Naive thymus-derived CD4-positive, alpha-beta T cell (primary cell): ENCODE measurements at regions not wholly inside any gene's neighbourhood (a gene's known extent, or its start where the extent isn't known, plus 50 kb on each side); places are given as distances from the start of the nearest gene placed in this dataset.

Experiments
- ATAC-seq: fragments of 150-1000 bp; cut with Tn5 transposase; 2 replicates; pipeline ENCODE4 v1.10.0; 2021; ENCODE audit warnings: mild to moderate bottlenecking, moderate library complexity
- CTCF ChIA-PET: fragments of 350-600 bp; sonication (Branson Sonifier 250); formaldehyde crosslinking; loops from one replicate; lab custom pipeline; 2021; ENCODE audit warnings: antibody characterized with exemption; lab: Charles Lee
- POLR2A ChIA-PET: fragments of 350-600 bp; sonication (Branson Sonifier 250); formaldehyde crosslinking; loops from one replicate; lab custom pipeline; 2021; ENCODE audit warnings: antibody characterized with exemption, inconsistent platforms; lab: Charles Lee
- DNase-seq, 9 donors: peaks; one replicate each; pipeline versions ENCODE4 v3.0.0 to v3.0.0-alpha.2; 2020 to 2022; ENCODE audit warnings: mixed read lengths in 1 of 9
- H3K27ac ChIP-seq: one replicate; pipeline ENCODE4 v1.7.0; 2013; ENCODE audit warnings: mild to moderate bottlenecking, low read depth, low read length, moderate library complexity
- H3K27me3 ChIP-seq, 2 donors: one replicate each; pipeline ENCODE4 v1.7.0; 2013; ENCODE audit warnings: low read length in 2 of 2, mild to moderate bottlenecking in 2 of 2, moderate library complexity in 2 of 2; ENCODE audit not compliant: control insufficient read depth in 2 of 2, insufficient read depth in 2 of 2
- H3K36me3 ChIP-seq, 3 experiments: 1 replicate in 2 of 3; 2 replicates in 1 of 3; pipeline ENCODE4 v1.7.0; 2013; ENCODE audit warnings: low read length in 3 of 3, mild to moderate bottlenecking in 3 of 3, moderate library complexity in 1 of 3; ENCODE audit not compliant: insufficient read depth in 3 of 3, control insufficient read depth in 2 of 3
- H3K4me1 ChIP-seq, 2 donors: one replicate each; pipeline ENCODE4 v1.7.0; 2013; ENCODE audit warnings: low read length in 2 of 2, mild to moderate bottlenecking in 2 of 2, moderate library complexity in 1 of 2; ENCODE audit not compliant: control insufficient read depth in 2 of 2, insufficient read depth in 2 of 2
- H3K4me3 ChIP-seq: 2 replicates; pipeline ENCODE4 v1.7.0; 2013; ENCODE audit warnings: mild to moderate bottlenecking, low read length
- H3K9me3 ChIP-seq, 3 experiments: 1 replicate in 2 of 3; 2 replicates in 1 of 3; pipeline ENCODE4 v1.7.0; 2013; ENCODE audit warnings: low read length in 3 of 3; ENCODE audit not compliant: control insufficient read depth in 2 of 3
- H3K27ac Mint-ChIP-seq, 9 donors: one replicate each; pipeline ENCODE4 v1.8.0; 2020 to 2022; ENCODE audit warnings: mixed read lengths in 9 of 9, mild to moderate bottlenecking in 8 of 9, moderate library complexity in 5 of 9, inconsistent platforms in 2 of 9
- H3K27me3 Mint-ChIP-seq, 5 donors: one replicate each; pipeline ENCODE4 v1.8.0; 2021 to 2022; ENCODE audit warnings: mixed read lengths in 5 of 5, mild to moderate bottlenecking in 1 of 5
- H3K36me3 Mint-ChIP-seq, 5 donors: one replicate each; pipeline ENCODE4 v1.8.0; 2020 to 2022; ENCODE audit warnings: mixed read lengths in 5 of 5, mild to moderate bottlenecking in 3 of 5, inconsistent platforms in 1 of 5
- H3K4me1 Mint-ChIP-seq, 7 donors: one replicate each; pipeline ENCODE4 v1.8.0; 2020 to 2022; ENCODE audit warnings: mixed read lengths in 7 of 7, mild to moderate bottlenecking in 3 of 7, inconsistent platforms in 1 of 7
- H3K4me3 Mint-ChIP-seq, 10 donors: one replicate each; pipeline ENCODE4 v1.8.0; 2020 to 2022; ENCODE audit warnings: mild to moderate bottlenecking in 10 of 10, mixed read lengths in 10 of 10, moderate library complexity in 6 of 10, inconsistent platforms in 2 of 10
- H3K9me3 Mint-ChIP-seq, 11 donors: one replicate each; pipeline ENCODE4 v1.8.0; 2020 to 2022; ENCODE audit warnings: mixed read lengths in 11 of 11, mild to moderate bottlenecking in 4 of 11, inconsistent platforms in 1 of 11, moderate library complexity in 1 of 11
- intact Hi-C, 2 donors: fragments of 100-400 bp; cut with micrococcal nuclease; formaldehyde crosslinking; loops; one replicate each; pipeline ENCODE4 v1.15.1; 2023

GRCh38 chrX:40433160-40433559, 147.6 kb upstream of the ATP6AP2 start:
- H3K27me3 Mint-ChIP-seq: no peaks in the 10 kb centered on the region
- Histone ChIP-seq H3K27me3 (no peaks in the 10 kb centered on the region), H3K4me1 (no peaks in the 10 kb centered on the region), H3K4me3 (no peak overlapping the region), H3K27ac (no peak overlapping the region), H3K9me3 (no peaks in the 10 kb centered on the region), H3K36me3 (no peaks in the 10 kb centered on the region)
- POLR2A ChIA-PET: interaction anchor here (0.6 kb wide), 1 partner anchor 678 kb away, joined by 4 read pairs; no protein-coding TSS in a partner anchor
- peaks cover 0 to 12% (median 0%) of the 10 kb centered on the region in 5 donors for H3K36me3 Mint-ChIP-seq
- DNase-seq: no peak
- ATAC-seq: no peak
- H3K4me1 Mint-ChIP-seq: no peaks in the 10 kb centered on the region
- H3K27ac Mint-ChIP-seq: peak overlapping the region in 1 of 9 donors; percentile 27
- H3K9me3 Mint-ChIP-seq: peaks cover 0 to 21% (median 4%) of the 10 kb centered on the region in 11 donors
- no peak overlapping the region for H3K4me3 Mint-ChIP-seq
- CTCF ChIA-PET: no interaction called here
- intact Hi-C loops: no loop called here

- Mint-ChIP-seq H3K27me3 (no peaks in the 10 kb centered on the region), H3K9me3 (peaks cover 0 to 14% (median 6%) of the 10 kb centered on the region in 11 donors), H3K27ac (no peak overlapping the region), H3K4me1 (peaks cover 0 to 4% (median 0%) of the 10 kb centered on the region in 7 donors), H3K36me3 (no peaks in the 10 kb centered on the region), H3K4me3 (no peak overlapping the region)
- Histone ChIP-seq H3K9me3 (no peaks in the 10 kb centered on the region), H3K4me3 (no peak overlapping the region), H3K27ac (no peak overlapping the region), H3K27me3 (no peaks in the 10 kb centered on the region), H3K4me1 (no peaks in the 10 kb centered on the region), H3K36me3 (no peaks in the 10 kb centered on the region)
- ATAC-seq: no peak
- intact Hi-C loops: no loop called here
- POLR2A ChIA-PET: no interaction called here
- CTCF ChIA-PET: no interaction called here
- no peak for DNase-seq
These were observed 156.5 kb upstream of the ATP6AP2 start for GRCh38 chrX:40424259-40424658.

GRCh38 chrX:40423299-40423698, 157.5 kb upstream of the ATP6AP2 start:
- CTCF ChIA-PET: no interaction called here
- Mint-ChIP-seq H3K4me1 (peaks cover 0 to 4% (median 0%) of the 10 kb centered on the region in 7 donors), H3K9me3 (peaks cover 0 to 8% (median 4%) of the 10 kb centered on the region in 11 donors), H3K4me3 (no peak overlapping the region), H3K27ac (no peak overlapping the region), H3K36me3 (no peaks in the 10 kb centered on the region), H3K27me3 (no peaks in the 10 kb centered on the region)
- intact Hi-C loops: no loop called here
- ATAC-seq (no peak), DNase-seq (no peak)
- POLR2A ChIA-PET: no interaction called here
- no peaks in the 10 kb centered on the region for H3K36me3 ChIP-seq
- no peaks in the 10 kb centered on the region for H3K4me1 ChIP-seq
- no peaks in the 10 kb centered on the region for H3K9me3 ChIP-seq
- H3K4me3 ChIP-seq: no peak overlapping the region
- H3K27me3 ChIP-seq: no peaks in the 10 kb centered on the region
- no peak overlapping the region for H3K27ac ChIP-seq

- H3K9me3 ChIP-seq: no peaks in the 10 kb centered on the region
- DNase-seq: no peak
- ChIA-PET POLR2A (no interaction called here), CTCF (no interaction called here)
- no peak overlapping the region for H3K4me3 ChIP-seq
- Mint-ChIP-seq H3K9me3 (peaks cover 0 to 7% (median 1%) of the 10 kb centered on the region in 11 donors), H3K27me3 (no peaks in the 10 kb centered on the region), H3K36me3 (no peaks in the 10 kb centered on the region), H3K4me3 (no peak overlapping the region), H3K27ac (no peak overlapping the region), H3K4me1 (peaks cover 0 to 6% (median 0%) of the 10 kb centered on the region in 7 donors)
- no peaks in the 10 kb centered on the region for H3K36me3 ChIP-seq
- no peaks in the 10 kb centered on the region for H3K27me3 ChIP-seq
- intact Hi-C loops: no loop called here
- no peak overlapping the region for H3K27ac ChIP-seq
- no peak for ATAC-seq
- H3K4me1 ChIP-seq: no peaks in the 10 kb centered on the region
These were observed 158.7 kb upstream of the ATP6AP2 start for GRCh38 chrX:40422021-40422420.

GRCh38 chrX:40420899-40421729, 159.7 kb upstream of the ATP6AP2 start:
- Histone ChIP-seq H3K36me3 (no peaks in the 10 kb centered on the region), H3K27me3 (no peaks in the 10 kb centered on the region), H3K4me3 (no peak overlapping the region), H3K4me1 (no peaks in the 10 kb centered on the region), H3K9me3 (no peaks in the 10 kb centered on the region), H3K27ac (no peak overlapping the region)
- ATAC-seq (no peak), DNase-seq (no peak)
- Mint-ChIP-seq H3K9me3 (peaks cover 0 to 4% (median 0%) of the 10 kb centered on the region in 11 donors), H3K4me3 (no peak overlapping the region), H3K36me3 (no peaks in the 10 kb centered on the region), H3K4me1 (peaks cover 0 to 6% (median 0%) of the 10 kb centered on the region in 7 donors), H3K27me3 (no peaks in the 10 kb centered on the region), H3K27ac (no peak overlapping the region)
- ChIA-PET POLR2A (no interaction called here), CTCF (no interaction called here)
- intact Hi-C loops: no loop called here

- Histone ChIP-seq H3K4me1 (no peaks in the 10 kb centered on the region), H3K9me3 (no peaks in the 10 kb centered on the region), H3K36me3 (no peaks in the 10 kb centered on the region), H3K27ac (no peak overlapping the region), H3K4me3 (no peak overlapping the region), H3K27me3 (no peaks in the 10 kb centered on the region)
- ChIA-PET POLR2A (no interaction called here), CTCF (no interaction called here)
- H3K36me3 Mint-ChIP-seq: no peaks in the 10 kb centered on the region
- intact Hi-C loops: no loop called here
- peaks cover 0 to 6% (median 0%) of the 10 kb centered on the region in 7 donors for H3K4me1 Mint-ChIP-seq
- peak; percentile 57 for ATAC-seq
- no peak overlapping the region for H3K27ac Mint-ChIP-seq
- peaks cover 0 to 4% (median 0%) of the 10 kb centered on the region in 11 donors for H3K9me3 Mint-ChIP-seq
- H3K4me3 Mint-ChIP-seq: no peak overlapping the region
- H3K27me3 Mint-ChIP-seq: peaks cover 0 to 4% (median 0%) of the 10 kb centered on the region in 5 donors
- DNase-seq: peak in 1 of 9 donors; percentile 29
These were observed 162.0 kb upstream of the ATP6AP2 start for GRCh38 chrX:40418813-40419195.
